NAMALWA (cell line): ENCODE measurements at regions not wholly inside any gene's neighbourhood (a gene's known extent, or its start where the extent isn't known, plus 50 kb on each side); places are given as distances from the start of the nearest gene placed in this dataset.
"Not testable (repeated sequence)": the region's sequence is repeated elsewhere in the genome, so short reads cannot be mapped to it uniquely, and the experiment has no call there.

ENCODE experiments used
- DNase-seq: peaks from one replicate; pipeline ENCODE4 v3.0.0-alpha.2; 2015; ENCODE audit warnings: low spot score

GRCh38 chr16:29234536-29235275 is 171.8 kb downstream of the NPIPB11 start:
- DNase-seq, result not testable (repeated sequence)

GRCh38 chr16:29233705-29234404 is 172.7 kb downstream of the NPIPB11 start:
- DNase-seq, result not testable (repeated sequence)

GRCh38 chr16:29232811-29233704 is 173.5 kb downstream of the NPIPB11 start:
- DNase-seq, result no peak

- DNase-seq, result not testable (repeated sequence)
Observed at GRCh38 chr16:29232160-29232705, 174.3 kb downstream of the NPIPB11 start.

- no peak for DNase-seq
Observed at GRCh38 chr16:29231244-29231643, 175.3 kb downstream of the NPIPB11 start.

- DNase-seq, result no peak
Observed at GRCh38 chr16:29230671-29231096, 175.8 kb downstream of the NPIPB11 start.

- not testable (repeated sequence) for DNase-seq
Observed at GRCh38 chr16:29230006-29230668, 176.4 kb downstream of the NPIPB11 start.

GRCh38 chr16:29229616-29230005 is 176.9 kb downstream of the NPIPB11 start:
- DNase-seq, result not testable (repeated sequence)

- DNase-seq, result not testable (repeated sequence)
Observed at GRCh38 chr16:29228664-29229611, 177.6 kb downstream of the NPIPB11 start.

GRCh38 chr16:29227751-29228663 is 178.5 kb downstream of the NPIPB11 start:
- peak; percentile 76 for DNase-seq

GRCh38 chr16:29226782-29227181 is 179.7 kb downstream of the NPIPB11 start:
- DNase-seq, result no peak

- not testable (repeated sequence) for DNase-seq
Observed at GRCh38 chr16:29224675-29225074, 181.8 kb downstream of the NPIPB11 start.

GRCh38 chr16:29222615-29223014 is 183.9 kb downstream of the NPIPB11 start:
- not testable (repeated sequence) for DNase-seq

GRCh38 chr16:29222008-29222407 is 184.5 kb downstream of the NPIPB11 start:
- DNase-seq, result not testable (repeated sequence)

- not testable (repeated sequence) for DNase-seq
Observed at GRCh38 chr16:29221281-29221955, 185.1 kb downstream of the NPIPB11 start.

GRCh38 chr16:29220647-29221191 is 185.8 kb downstream of the NPIPB11 start:
- DNase-seq, result not testable (repeated sequence)

- DNase-seq, result not testable (repeated sequence)
Observed at GRCh38 chr16:29219966-29220646, 186.4 kb downstream of the NPIPB11 start.

GRCh38 chr16:29219562-29219961 is 186.9 kb downstream of the NPIPB11 start:
- not testable (repeated sequence) for DNase-seq
